Tibial artery (tissue), 4 donors: ENCODE measurements at regions not wholly inside any gene's neighbourhood (a gene's known extent, or its start where the extent isn't known, plus 50 kb on each side); places are given as distances from the start of the nearest gene placed in this dataset.

Experiments used
- DNase-seq, 2 donors: peaks; one replicate each; pipeline ENCODE4 v3.0.0-alpha.2; 2019
- H3K27ac ChIP-seq, 2 donors: fragments of 200-600 bp; sonication (generic) in 1 of 2; 1 replicate in 1 of 2; 2 replicates in 1 of 2; pipeline ENCODE4 v1.5.1; 2018 to 2019; ENCODE audit warnings: mild to moderate bottlenecking in 1 of 2
- H3K27me3 ChIP-seq, 2 donors: fragments of 200-600 bp; sonication (generic) in 1 of 2; one replicate each; pipeline versions ENCODE4 v1.5.1 to v1.6.0; 2016 to 2019
- H3K36me3 ChIP-seq, 3 donors: fragments of 200-600 bp; sonication (generic) in 2 of 3; one replicate each; pipeline ENCODE4 v1.5.1; 2016 to 2019; ENCODE audit warnings: mild to moderate bottlenecking in 2 of 3
- H3K4me1 ChIP-seq, 4 donors: fragments of 200-600 bp; sonication (generic) in 2 of 4; 1 replicate in 3 of 4; 2 replicates in 1 of 4; pipeline ENCODE4 v1.5.1; 2016 to 2019
- H3K4me3 ChIP-seq, 2 donors: fragments of 200-600 bp; sonication (generic) in 1 of 2; 1 replicate in 1 of 2; 2 replicates in 1 of 2; pipeline ENCODE4 v1.5.1; 2018 to 2019; ENCODE audit warnings: mild to moderate bottlenecking in 2 of 2
- H3K9me3 ChIP-seq, 3 donors: fragments of 200-600 bp; sonication (generic) in 1 of 3; one replicate each; pipeline ENCODE4 v1.5.1; 2016 to 2019
- CTCF ChIP-seq, 2 experiments: fragments of 200-600 bp in 1 of 2; fragments of 450-650 bp in 1 of 2; IDR thresholded peaks; one replicate each; pipeline ENCODE4 v1.5.1; 2017 to 2019; ENCODE audit warnings: antibody characterized with exemption in 2 of 2, mild to moderate bottlenecking in 1 of 2, moderate library complexity in 1 of 2
- intact Hi-C: fragments of 100-400 bp; cut with DNase I; formaldehyde crosslinking; loops from one replicate; pipeline ENCODE4 v1.15.0; 2023; ENCODE audit warnings: low total_unique reads

- no peaks in the 10 kb centered on the region for H3K4me1 ChIP-seq
Measured at GRCh38 chr1:96513136-96513535, 208.4 kb upstream of the PTBP2 start.

GRCh38 chr1:96515430-96515829, 206.2 kb upstream of the PTBP2 start:
- intact Hi-C loops, result no loop called here
- Histone ChIP-seq H3K4me1 (peaks cover 0 to 8% (median 4%) of the 10 kb centered on the region in 4 donors), H3K36me3 (no peaks in the 10 kb centered on the region), H3K27ac (no peak overlapping the region), H3K9me3 (no peaks in the 10 kb centered on the region), H3K27me3 (no peaks in the 10 kb centered on the region), H3K4me3 (no peak overlapping the region)
- DNase-seq, result no peak
- TF ChIP-seq CTCF (IDR thresholded peaks at IDR 0.05), result no peak

More at GRCh38 chr1:96513136-96513535, 208.4 kb upstream of the PTBP2 start:
- DNase-seq, result no peak
- no peak overlapping the region for H3K4me3 ChIP-seq
- intact Hi-C loops, result no loop called here
- no peak overlapping the region for H3K27ac ChIP-seq
- H3K9me3 ChIP-seq, result no peaks in the 10 kb centered on the region
- H3K36me3 ChIP-seq, result no peaks in the 10 kb centered on the region
- no peaks in the 10 kb centered on the region for H3K27me3 ChIP-seq
- no peak for TF ChIP-seq CTCF (IDR thresholded peaks at IDR 0.05)

GRCh38 chr1:96515925-96516324, 205.7 kb upstream of the PTBP2 start:
- intact Hi-C loops, result no loop called here
- TF ChIP-seq CTCF (IDR thresholded peaks at IDR 0.05), result no peak
- H3K9me3 ChIP-seq, result no peaks in the 10 kb centered on the region
- H3K27me3 ChIP-seq, result no peaks in the 10 kb centered on the region
- peaks cover 0 to 13% (median 8%) of the 10 kb centered on the region in 4 donors for H3K4me1 ChIP-seq
- H3K27ac ChIP-seq, result no peak overlapping the region
- H3K36me3 ChIP-seq, result no peaks in the 10 kb centered on the region
- H3K4me3 ChIP-seq, result no peak overlapping the region
- no peak for DNase-seq

GRCh38 chr1:96519851-96520578, 201.6 kb upstream of the PTBP2 start:
- no peaks in the 10 kb centered on the region for H3K36me3 ChIP-seq
- no peak for DNase-seq
- H3K9me3 ChIP-seq, result no peaks in the 10 kb centered on the region
- peaks cover 0 to 15% (median 11%) of the 10 kb centered on the region in 4 donors for H3K4me1 ChIP-seq
- no peak overlapping the region for H3K4me3 ChIP-seq
- no peak overlapping the region for H3K27ac ChIP-seq
- TF ChIP-seq CTCF (IDR thresholded peaks at IDR 0.05), result no peak
- H3K27me3 ChIP-seq, result no peaks in the 10 kb centered on the region
- intact Hi-C loops, result no loop called here

GRCh38 chr1:96520579-96520947, 201.0 kb upstream of the PTBP2 start:
- Histone ChIP-seq H3K27me3 (no peaks in the 10 kb centered on the region), H3K9me3 (no peaks in the 10 kb centered on the region), H3K27ac (peak overlapping the region in 1 of 2 donors; percentile 5), H3K36me3 (no peaks in the 10 kb centered on the region), H3K4me3 (no peak overlapping the region), H3K4me1 (peaks cover 0 to 15% (median 11%) of the 10 kb centered on the region in 4 donors)
- intact Hi-C loops, result no loop called here
- TF ChIP-seq CTCF (IDR thresholded peaks at IDR 0.05), result no peak
- DNase-seq, result peak in 1 of 2 donors; percentile 38
